PC-9 (cell line): ENCODE measurements at regions not wholly inside any gene's neighbourhood (a gene's known extent, or its start where the extent isn't known, plus 50 kb on each side); places are given as distances from the start of the nearest gene placed in this dataset.

Experiments
- BruUV-seq: library from RNA; stranded (reverse); fragments of 400-500 nt; replicated peaks from 2 replicates; lab custom pipeline; 2021; lab: Mats Ljungman, UMichigan
- CTCF ChIA-PET: fragments of 300-600 bp; sonication (Branson Sonifier 250); formaldehyde crosslinking; loops from one replicate; lab custom pipeline; 2022; ENCODE audit warnings: antibody characterized with exemption; lab: Charles Lee
- POLR2A ChIA-PET: fragments of 300-600 bp; sonication (Branson Sonifier 250); formaldehyde crosslinking; loops from one replicate; lab custom pipeline; 2022; ENCODE audit warnings: antibody characterized with exemption; ENCODE audit not compliant: unreplicated experiment; lab: Charles Lee
- DNase-seq, 2 experiments: peaks; one replicate each; pipeline versions ENCODE4 v3.0.0 to v3.0.0-alpha.2; 2015 to 2022; ENCODE audit warnings: mixed read lengths in 1 of 2
- H2AFZ ChIP-seq: fragments of 200-600 bp; sonication (generic); 2 replicates; pipeline ENCODE4 v1.8.1; 2017; ENCODE audit warnings: antibody characterized with exemption
- H3F3A ChIP-seq: fragments of 200-600 bp; sonication (generic); 2 replicates; pipeline ENCODE4 v1.8.1; 2017; ENCODE audit warnings: antibody characterized with exemption, mild to moderate bottlenecking, low read depth; ENCODE audit not compliant: insufficient read depth
- H3K27ac ChIP-seq: fragments of 200-600 bp; sonication (generic); 2 replicates; pipeline ENCODE4 v1.6.1; 2016; ENCODE audit warnings: mixed run types
- H3K27me3 ChIP-seq: fragments of 200-600 bp; sonication (generic); 2 replicates; pipeline ENCODE4 v1.6.1; 2016; ENCODE audit warnings: low read depth, mixed run types; ENCODE audit not compliant: insufficient read depth
- H3K36me3 ChIP-seq: fragments of 200-600 bp; sonication (generic); 2 replicates; pipeline ENCODE4 v1.6.1; 2016; ENCODE audit warnings: low read depth, mixed run types
- H3K4me1 ChIP-seq: fragments of 200-600 bp; sonication (generic); replicated peaks from 2 replicates; pipeline ENCODE4 v1.6.1; 2016; ENCODE audit warnings: mixed run types; ENCODE audit not compliant: insufficient read depth
- H3K4me2 ChIP-seq: fragments of 200-600 bp; sonication (generic); 2 replicates; pipeline ENCODE4 v1.6.1; 2017; ENCODE audit warnings: mixed run types
- H3K4me3 ChIP-seq: fragments of 200-600 bp; sonication (generic); 2 replicates; pipeline ENCODE4 v1.6.1; 2016; ENCODE audit warnings: mixed run types
- H3K79me2 ChIP-seq: fragments of 200-600 bp; sonication (generic); 2 replicates; pipeline ENCODE4 v1.6.1; 2017; ENCODE audit warnings: low read depth, mixed run types
- H3K9me2 ChIP-seq: fragments of 200-600 bp; sonication (generic); 2 replicates; pipeline ENCODE4 v1.8.1; 2017; ENCODE audit warnings: mild to moderate bottlenecking; ENCODE audit not compliant: insufficient read depth
- H3K9me3 ChIP-seq: fragments of 200-600 bp; sonication (generic); 2 replicates; pipeline ENCODE4 v1.8.1; 2016; ENCODE audit warnings: low read depth; ENCODE audit not compliant: insufficient read depth
- H4K20me1 ChIP-seq: fragments of 200-600 bp; sonication (generic); 2 replicates; pipeline ENCODE4 v1.8.1; 2017; ENCODE audit not compliant: insufficient read depth
- CTCF ChIP-seq: fragments of 200-600 bp; sonication (generic); conservative IDR thresholded peaks from 2 replicates; pipeline ENCODE4 v1.6.1; 2017; ENCODE audit warnings: mixed run types, antibody characterized with exemption, mild to moderate bottlenecking, moderate library complexity
- EZH2 ChIP-seq: fragments of 200-600 bp; sonication (generic); IDR thresholded peaks from 2 replicates; pipeline ENCODE4 v1.8.0; 2017; ENCODE audit warnings: antibody characterized with exemption, low read depth
- intact Hi-C: fragments of 100-400 bp; cut with micrococcal nuclease; formaldehyde crosslinking; loops from one replicate; pipeline ENCODE4 v1.10.0; 2022; ENCODE audit not compliant: unreplicated experiment

- POLR2A ChIA-PET: no interaction called here
These were observed 82.7 kb downstream of the TBXT start for GRCh38 chr6:166084951-166085350.

GRCh38 chr6:166079841-166080240 lies 87.8 kb downstream of the TBXT start:
- Histone ChIP-seq H3K9me2 (no peaks in the 10 kb centered on the region), H3K79me2 (no peaks in the 10 kb centered on the region), H4K20me1 (no peaks in the 10 kb centered on the region), H3K9me3 (no peaks in the 10 kb centered on the region), H3F3A (no peaks in the 10 kb centered on the region), H3K27ac (no peak overlapping the region), H3K36me3 (no peaks in the 10 kb centered on the region), H3K4me2 (no peak overlapping the region), H2AFZ (no peak overlapping the region), H3K27me3 (peaks cover 9% of the 10 kb centered on the region; the same call in 1 of the 2 replicates), H3K4me1 (no peaks in the 10 kb centered on the region), H3K4me3 (no peak overlapping the region)
- intact Hi-C loops: no loop called here
- CTCF ChIA-PET: no interaction called here
- POLR2A ChIA-PET: no interaction called here
- no peak for TF ChIP-seq EZH2
- TF ChIP-seq CTCF: no peak
- no TSS peak for BruUV-seq
- DNase-seq: no peak

More at GRCh38 chr6:166084951-166085350, 82.7 kb downstream of the TBXT start:
- Histone ChIP-seq H3K79me2 (no peaks in the 10 kb centered on the region), H3K4me2 (no peak overlapping the region), H3K36me3 (no peaks in the 10 kb centered on the region), H3K27ac (no peak overlapping the region), H3K9me3 (no peaks in the 10 kb centered on the region), H3K9me2 (no peaks in the 10 kb centered on the region), H2AFZ (no peak overlapping the region), H3F3A (no peaks in the 10 kb centered on the region), H3K4me3 (no peak overlapping the region), H4K20me1 (no peaks in the 10 kb centered on the region), H3K4me1 (no peaks in the 10 kb centered on the region), H3K27me3 (no peaks in the 10 kb centered on the region; the same call in 1 of the 2 replicates)
- no peak for DNase-seq
- TF ChIP-seq EZH2 (no peak), CTCF (no peak)
- no TSS peak for BruUV-seq
- intact Hi-C loops: no loop called here
- CTCF ChIA-PET: no interaction called here

GRCh38 chr6:166078294-166078693 lies 89.4 kb downstream of the TBXT start:
- H4K20me1 ChIP-seq: no peaks in the 10 kb centered on the region
- H3K36me3 ChIP-seq: no peaks in the 10 kb centered on the region
- no TSS peak for BruUV-seq
- H3K9me2 ChIP-seq: no peaks in the 10 kb centered on the region
- no peak overlapping the region for H3K4me3 ChIP-seq
- ChIA-PET POLR2A (no interaction called here), CTCF (no interaction called here)
- no peak overlapping the region for H3K4me2 ChIP-seq
- peaks cover 22% of the 10 kb centered on the region; the same call in 1 of the 2 replicates for H3K27me3 ChIP-seq
- DNase-seq: no peak
- H3K79me2 ChIP-seq: no peaks in the 10 kb centered on the region
- intact Hi-C loops: no loop called here
- TF ChIP-seq EZH2: no peak
- no peak overlapping the region for H2AFZ ChIP-seq
- no peaks in the 10 kb centered on the region for H3K9me3 ChIP-seq
- no peaks in the 10 kb centered on the region for H3K4me1 ChIP-seq
- H3F3A ChIP-seq: no peaks in the 10 kb centered on the region
- no peak overlapping the region for H3K27ac ChIP-seq

- Histone ChIP-seq H3K27ac (no peak overlapping the region), H3K9me2 (no peaks in the 10 kb centered on the region), H3K4me3 (no peak overlapping the region), H3K27me3 (peaks cover 30% of the 10 kb centered on the region; the same call in 1 of the 2 replicates), H3K9me3 (no peaks in the 10 kb centered on the region), H4K20me1 (no peaks in the 10 kb centered on the region), H3K79me2 (no peaks in the 10 kb centered on the region), H2AFZ (no peak overlapping the region), H3K36me3 (no peaks in the 10 kb centered on the region), H3K4me2 (no peak overlapping the region), H3F3A (no peaks in the 10 kb centered on the region), H3K4me1 (no peaks in the 10 kb centered on the region)
- intact Hi-C loops: no loop called here
- no TSS peak for BruUV-seq
- ChIA-PET POLR2A (no interaction called here), CTCF (no interaction called here)
- no peak for TF ChIP-seq CTCF
- TF ChIP-seq EZH2: no peak
- DNase-seq: no peak
These were observed 91.0 kb downstream of the TBXT start for GRCh38 chr6:166076625-166077024.
